Calu3 (cell line): ENCODE measurements at regions not wholly inside any gene's neighbourhood (a gene's known extent, or its start where the extent isn't known, plus 50 kb on each side); places are given as distances from the start of the nearest gene placed in this dataset.

Experiments
- BruUV-seq: library from RNA; stranded (reverse); fragments of 400-500 nt; replicated peaks from 2 replicates; lab custom pipeline; 2021; lab: Mats Ljungman, UMichigan
- CTCF ChIA-PET: fragments of 300-600 bp; sonication (Branson Sonifier 250); formaldehyde crosslinking; loops from one replicate; lab custom pipeline; 2022; ENCODE audit warnings: antibody characterized with exemption; lab: Charles Lee
- DNase-seq: peaks from one replicate; pipeline ENCODE4 v3.0.0; 2022
- H3K27ac Mint-ChIP-seq: one replicate; pipeline ENCODE4 v1.8.0; 2022; ENCODE audit warnings: mixed read lengths; ENCODE audit not compliant: unreplicated experiment
- H3K27me3 Mint-ChIP-seq: one replicate; pipeline ENCODE4 v1.8.0; 2022; ENCODE audit warnings: mixed read lengths; ENCODE audit not compliant: unreplicated experiment
- H3K36me3 Mint-ChIP-seq: one replicate; pipeline ENCODE4 v1.8.0; 2022; ENCODE audit warnings: mild to moderate bottlenecking, moderate library complexity, mixed read lengths; ENCODE audit not compliant: insufficient read depth, unreplicated experiment
- H3K4me1 Mint-ChIP-seq: one replicate; pipeline ENCODE4 v1.8.0; 2022; ENCODE audit warnings: mild to moderate bottlenecking, low read depth, mixed read lengths; ENCODE audit not compliant: unreplicated experiment
- H3K4me3 Mint-ChIP-seq: one replicate; pipeline ENCODE4 v1.8.0; 2022; ENCODE audit warnings: mild to moderate bottlenecking, low read depth, moderate library complexity, mixed read lengths; ENCODE audit not compliant: unreplicated experiment
- H3K9me3 Mint-ChIP-seq: one replicate; pipeline ENCODE4 v1.8.0; 2022; ENCODE audit warnings: low read depth, mixed read lengths; ENCODE audit not compliant: unreplicated experiment
- intact Hi-C: fragments of 100-400 bp; cut with micrococcal nuclease; formaldehyde crosslinking; loops from one replicate; pipeline ENCODE4 v1.10.0; 2022; ENCODE audit not compliant: unreplicated experiment
- TF ChIP-seq, protein P1 (sequence below): fragments of 200-600 bp; IDR thresholded peaks from one replicate; pipeline ENCODE4 v1.8.0; 2022; ENCODE audit warnings: antibody characterized with exemption; ENCODE audit not compliant: unreplicated experiment

DNA sequence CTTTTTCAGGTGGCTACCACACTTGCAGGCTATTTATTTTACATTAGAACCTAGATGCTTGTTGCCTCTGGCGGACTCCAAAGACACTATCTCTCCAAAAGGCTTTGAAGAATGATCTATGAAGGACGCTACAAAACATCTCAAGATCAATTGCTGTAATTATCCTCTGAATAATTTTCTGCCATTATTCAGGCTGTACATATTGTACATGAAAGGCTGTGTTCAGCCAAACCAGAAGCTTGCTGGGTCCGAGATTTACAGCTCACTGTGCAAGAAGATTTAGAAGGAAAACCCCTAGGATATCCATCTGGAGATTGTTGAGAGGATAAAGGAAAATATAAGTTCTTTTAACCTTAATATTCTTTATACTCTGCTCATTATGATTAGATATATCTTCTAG is 523.6 kb upstream of the PLXNA2 start:
- Mint-ChIP-seq H3K36me3 (no peaks in the 10 kb centered on the region), H3K27me3 (no peaks in the 10 kb centered on the region), H3K9me3 (peaks cover 5% of the 10 kb centered on the region), H3K4me3 (no peak overlapping the region), H3K4me1 (no peaks in the 10 kb centered on the region), H3K27ac (no peak overlapping the region)
- TF ChIP-seq, protein P1, sequence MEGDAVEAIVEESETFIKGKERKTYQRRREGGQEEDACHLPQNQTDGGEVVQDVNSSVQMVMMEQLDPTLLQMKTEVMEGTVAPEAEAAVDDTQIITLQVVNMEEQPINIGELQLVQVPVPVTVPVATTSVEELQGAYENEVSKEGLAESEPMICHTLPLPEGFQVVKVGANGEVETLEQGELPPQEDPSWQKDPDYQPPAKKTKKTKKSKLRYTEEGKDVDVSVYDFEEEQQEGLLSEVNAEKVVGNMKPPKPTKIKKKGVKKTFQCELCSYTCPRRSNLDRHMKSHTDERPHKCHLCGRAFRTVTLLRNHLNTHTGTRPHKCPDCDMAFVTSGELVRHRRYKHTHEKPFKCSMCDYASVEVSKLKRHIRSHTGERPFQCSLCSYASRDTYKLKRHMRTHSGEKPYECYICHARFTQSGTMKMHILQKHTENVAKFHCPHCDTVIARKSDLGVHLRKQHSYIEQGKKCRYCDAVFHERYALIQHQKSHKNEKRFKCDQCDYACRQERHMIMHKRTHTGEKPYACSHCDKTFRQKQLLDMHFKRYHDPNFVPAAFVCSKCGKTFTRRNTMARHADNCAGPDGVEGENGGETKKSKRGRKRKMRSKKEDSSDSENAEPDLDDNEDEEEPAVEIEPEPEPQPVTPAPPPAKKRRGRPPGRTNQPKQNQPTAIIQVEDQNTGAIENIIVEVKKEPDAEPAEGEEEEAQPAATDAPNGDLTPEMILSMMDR = no peak
- no TSS peak for BruUV-seq
- DNase-seq = no peak
- CTCF ChIA-PET = no interaction called here
- intact Hi-C loops = no loop called here

DNA sequence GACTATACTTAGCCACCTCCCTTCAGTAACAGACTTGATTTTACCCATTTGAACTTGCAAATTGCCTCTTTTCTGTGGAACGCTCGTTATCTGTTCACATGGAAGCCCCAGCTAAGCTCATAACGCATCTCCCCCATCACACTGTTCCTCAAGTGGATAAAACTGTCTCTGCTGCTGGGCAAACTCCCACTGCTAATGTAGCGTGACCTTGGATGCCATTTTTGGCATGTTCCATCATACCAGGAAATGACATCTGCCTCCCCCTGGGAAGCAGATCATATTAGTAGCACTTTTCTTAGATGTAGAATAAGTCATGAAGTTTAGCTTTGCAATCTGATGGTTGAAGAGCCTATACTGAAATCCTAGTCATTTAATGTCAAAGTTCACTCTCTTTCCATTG is 528.7 kb upstream of the PLXNA2 start:
- no peaks in the 10 kb centered on the region for H3K4me1 Mint-ChIP-seq
- no peak overlapping the region for H3K27ac Mint-ChIP-seq
- H3K27me3 Mint-ChIP-seq = no peaks in the 10 kb centered on the region
- no TSS peak for BruUV-seq
- TF ChIP-seq, protein P1 = no peak
- CTCF ChIA-PET = no interaction called here
- no peaks in the 10 kb centered on the region for H3K36me3 Mint-ChIP-seq
- no peak for DNase-seq
- H3K4me3 Mint-ChIP-seq = no peak overlapping the region
- peaks cover 8% of the 10 kb centered on the region for H3K9me3 Mint-ChIP-seq
- intact Hi-C loops = no loop called here

DNA sequence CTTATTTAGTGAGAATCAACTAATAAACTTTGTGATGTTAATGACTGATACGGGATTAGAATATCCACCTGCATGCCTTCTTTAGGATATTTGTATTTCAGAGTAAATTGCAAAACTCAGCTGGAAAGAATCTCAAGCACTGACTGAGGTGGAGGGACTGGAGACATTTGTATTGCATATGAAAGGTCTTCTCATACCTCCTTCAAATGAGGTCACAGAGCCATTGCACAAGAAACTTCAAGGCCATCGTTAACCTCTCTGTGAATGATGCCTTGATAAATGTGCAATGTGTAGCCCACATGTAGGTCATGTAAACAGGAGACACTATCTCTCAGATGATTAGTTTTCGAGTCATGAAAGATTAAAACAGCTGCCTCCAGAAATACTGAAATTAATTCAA is 531.7 kb upstream of the PLXNA2 start:
- no TSS peak for BruUV-seq
- intact Hi-C loops = no loop called here
- DNase-seq = no peak
- Mint-ChIP-seq H3K9me3 (peaks cover 8% of the 10 kb centered on the region), H3K4me1 (no peaks in the 10 kb centered on the region), H3K27ac (no peak overlapping the region), H3K4me3 (no peak overlapping the region), H3K27me3 (no peaks in the 10 kb centered on the region), H3K36me3 (no peaks in the 10 kb centered on the region)
- CTCF ChIA-PET = no interaction called here
- TF ChIP-seq, protein P1 = no peak

DNA sequence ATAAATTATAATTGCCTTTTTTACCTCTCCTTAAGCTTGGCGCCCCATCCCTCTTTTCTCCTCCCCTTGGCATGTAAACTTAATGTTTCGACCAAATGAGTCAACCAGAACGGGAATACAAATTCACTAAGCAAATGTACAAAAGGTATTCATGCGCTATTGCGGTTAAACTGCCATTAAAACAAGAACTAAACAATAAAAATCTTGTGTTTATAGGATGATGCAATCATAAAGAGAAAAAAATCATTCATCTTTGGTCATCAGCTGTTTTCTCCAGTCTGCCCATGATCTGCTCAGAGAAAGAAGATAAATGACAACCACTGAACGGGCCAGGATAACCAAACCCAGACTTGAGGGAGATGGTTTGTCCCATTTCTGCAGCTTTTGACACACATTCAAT is 534.2 kb upstream of the PLXNA2 start:
- Mint-ChIP-seq H3K9me3 (peaks cover 6% of the 10 kb centered on the region), H3K27me3 (no peaks in the 10 kb centered on the region), H3K4me3 (no peak overlapping the region), H3K4me1 (no peaks in the 10 kb centered on the region), H3K27ac (no peak overlapping the region), H3K36me3 (no peaks in the 10 kb centered on the region)
- CTCF ChIA-PET = no interaction called here
- no peak for DNase-seq
- TF ChIP-seq, protein P1 = no peak
- intact Hi-C loops = no loop called here
- no TSS peak for BruUV-seq
